NCI-H128 (cell line): ENCODE measurements at regions not wholly inside any gene's neighbourhood (a gene's known extent, or its start where the extent isn't known, plus 50 kb on each side); places are given as distances from the start of the nearest gene placed in this dataset.
"Not testable (repeated sequence)": the region's sequence is repeated elsewhere in the genome, so short reads cannot be mapped to it uniquely, and the experiment has no call there.

ENCODE experiments used
- DNase-seq: peaks from one replicate; lab custom pipeline; 2025; ENCODE audit not compliant: unreplicated experiment; lab: John Stamatoyannopoulos, UW

DNA sequence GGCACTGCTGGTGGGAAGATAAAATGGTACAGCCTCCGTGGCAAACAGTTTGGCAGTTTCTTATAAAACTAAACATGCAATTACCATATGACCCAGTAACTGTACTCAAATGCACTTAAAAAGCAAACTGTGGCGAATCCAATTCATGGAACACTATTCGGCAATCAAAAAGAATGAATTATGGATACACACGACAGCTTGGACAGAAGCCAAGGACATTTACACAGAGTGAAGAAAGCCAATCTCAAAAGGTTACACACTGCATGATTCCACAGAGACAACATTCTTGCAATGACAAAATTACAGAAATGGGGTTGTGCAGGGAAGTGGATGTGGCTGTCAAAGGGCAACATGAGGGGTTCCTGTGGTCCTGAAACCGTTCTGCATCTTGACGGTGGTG is 122.1 kb upstream of the IQSEC1 start:
- no peak for DNase-seq

DNA sequence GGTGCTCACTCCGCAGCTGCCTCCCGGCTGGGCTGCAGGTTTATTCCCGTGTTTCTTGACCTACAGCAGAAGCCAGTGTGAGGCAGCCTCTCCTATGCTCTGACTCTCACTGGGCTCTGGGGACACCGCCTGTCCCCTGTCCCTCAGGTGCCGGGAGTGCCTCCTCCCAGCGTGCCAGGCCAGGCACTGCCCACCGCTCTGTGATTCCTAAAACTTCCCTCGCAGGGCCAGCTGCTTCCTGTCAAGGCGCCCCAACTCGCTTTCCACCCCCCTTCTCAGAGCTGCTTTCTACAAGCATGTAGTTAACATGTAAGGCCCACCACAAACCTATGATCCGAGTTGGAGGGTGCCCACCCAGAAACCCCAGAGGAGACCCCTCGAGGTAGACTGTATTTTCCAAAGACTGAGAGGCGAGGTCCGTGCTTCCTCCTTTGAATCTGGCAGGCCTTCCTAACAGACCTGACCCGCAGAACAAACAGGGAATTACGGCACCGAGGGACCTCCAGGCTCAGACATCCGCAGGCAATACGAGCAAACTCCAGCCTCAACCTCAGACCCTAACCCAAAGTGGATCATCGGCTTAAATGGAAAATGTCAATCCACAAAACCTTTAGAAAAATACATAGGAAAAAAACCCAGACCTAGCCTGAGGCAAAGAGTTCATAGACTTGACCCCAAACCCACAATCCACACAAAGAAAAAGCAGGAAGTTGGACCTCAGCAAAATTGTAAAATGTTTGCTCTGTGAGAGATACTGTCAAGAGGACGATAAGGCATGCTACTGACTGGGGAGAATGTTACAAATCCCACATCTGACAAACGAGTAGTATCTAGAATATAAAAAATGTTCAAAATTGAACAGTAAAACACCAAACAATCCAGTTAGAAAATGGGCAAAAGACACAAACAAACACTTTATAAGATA is 121.3 kb upstream of the IQSEC1 start:
- no peak for DNase-seq

DNA sequence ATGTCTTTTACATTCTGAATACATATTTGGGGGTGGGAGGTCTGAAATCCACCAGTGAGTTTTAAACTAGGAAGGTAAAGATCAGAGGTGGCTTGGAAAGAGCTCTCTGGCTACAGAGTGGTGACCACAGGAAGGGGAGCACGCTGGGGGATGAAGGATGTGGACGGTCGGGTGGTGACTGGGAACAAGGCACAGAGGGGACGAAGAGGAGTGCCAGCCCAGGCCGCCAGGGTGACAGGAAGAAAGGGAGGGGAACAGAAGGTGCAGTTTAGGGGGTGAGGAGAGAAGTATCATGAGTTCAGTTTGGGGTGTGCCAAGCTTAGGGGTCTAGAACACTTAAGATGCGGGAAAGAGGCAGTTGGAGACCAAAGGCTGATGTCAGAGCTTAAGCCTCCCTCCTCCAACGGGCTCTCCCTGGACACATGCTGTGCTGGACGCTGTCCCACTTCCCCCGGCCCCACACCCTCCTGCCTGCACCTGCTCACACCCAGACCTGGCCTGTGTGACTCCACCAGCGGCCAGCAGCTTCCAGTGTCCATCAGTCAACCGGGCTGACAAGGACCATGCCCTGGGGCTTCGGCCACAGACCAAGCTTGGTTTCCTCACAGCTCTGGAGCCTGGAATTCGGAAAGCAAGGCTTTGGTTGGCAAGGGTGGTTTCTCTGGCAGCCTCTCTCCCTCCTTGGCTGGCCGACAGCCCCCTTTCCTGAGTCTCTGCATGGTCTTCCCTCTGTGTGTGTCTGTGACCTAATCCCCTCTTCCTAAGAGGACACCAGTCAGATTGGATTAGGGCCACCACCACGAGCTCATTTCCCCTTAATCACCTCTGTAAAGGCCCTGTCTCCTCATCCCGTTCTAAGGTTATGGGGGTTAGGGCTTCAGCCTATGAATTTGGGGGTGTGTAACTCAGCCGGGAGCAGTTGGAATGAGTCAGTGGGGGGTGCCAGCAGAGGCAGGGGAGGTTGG is 120.4 kb upstream of the IQSEC1 start:
- no peak for DNase-seq

DNA sequence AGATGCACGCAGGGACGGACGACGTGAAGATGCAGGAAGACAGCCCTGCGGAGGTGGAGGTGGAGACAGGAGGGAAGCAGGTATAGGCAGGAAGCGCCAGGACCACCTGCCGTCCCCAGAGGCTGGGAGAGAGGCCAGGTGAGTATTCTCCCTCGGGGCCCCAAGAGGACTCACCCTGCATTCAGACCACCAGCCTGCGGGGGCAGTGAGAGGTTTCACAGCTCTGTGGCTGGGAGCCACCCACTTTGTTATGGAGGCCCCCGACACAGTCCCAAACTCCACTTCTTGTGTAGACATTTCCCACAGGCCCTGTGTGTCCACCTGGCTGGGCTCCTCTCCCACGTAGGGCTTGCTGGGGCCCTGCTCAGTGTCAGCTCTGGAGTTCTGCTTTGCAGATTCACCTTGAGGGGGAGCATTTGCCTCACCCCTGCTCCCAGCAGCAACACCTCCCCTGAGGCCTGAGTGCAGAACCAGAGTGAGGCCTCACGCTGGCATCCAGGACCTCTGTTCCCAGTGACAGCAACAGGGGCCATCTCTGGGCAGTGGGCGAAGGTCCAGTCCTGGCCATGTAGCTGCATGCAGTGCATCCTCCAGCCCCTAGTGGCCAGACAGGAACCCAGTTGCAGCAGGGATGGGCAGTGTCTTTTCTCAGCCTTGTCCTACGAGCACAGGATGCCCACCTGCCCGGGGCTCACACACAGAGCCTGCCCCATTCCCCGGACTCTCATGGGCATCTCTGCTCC is 119.4 kb upstream of the IQSEC1 start:
- no peak for DNase-seq

DNA sequence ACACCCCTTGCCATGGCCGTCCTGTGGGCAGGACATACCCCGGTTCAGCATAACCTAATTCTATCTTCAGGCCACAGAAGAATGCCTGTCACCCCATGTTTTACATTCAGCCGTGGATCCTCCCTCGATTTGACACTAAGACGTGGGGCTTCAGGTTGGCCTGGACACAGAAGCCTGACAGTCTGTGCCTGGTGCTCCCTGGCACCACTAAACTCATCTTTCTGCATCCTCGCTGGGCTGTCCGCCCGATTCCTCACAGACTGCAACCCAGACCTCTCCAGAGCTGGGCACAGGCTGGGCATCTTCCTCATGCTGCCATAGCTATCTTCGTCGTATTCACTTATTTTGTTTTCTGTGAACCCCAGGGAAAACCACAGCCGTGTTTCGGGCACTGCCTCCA is 117.8 kb upstream of the IQSEC1 start:
- no peak for DNase-seq

DNA sequence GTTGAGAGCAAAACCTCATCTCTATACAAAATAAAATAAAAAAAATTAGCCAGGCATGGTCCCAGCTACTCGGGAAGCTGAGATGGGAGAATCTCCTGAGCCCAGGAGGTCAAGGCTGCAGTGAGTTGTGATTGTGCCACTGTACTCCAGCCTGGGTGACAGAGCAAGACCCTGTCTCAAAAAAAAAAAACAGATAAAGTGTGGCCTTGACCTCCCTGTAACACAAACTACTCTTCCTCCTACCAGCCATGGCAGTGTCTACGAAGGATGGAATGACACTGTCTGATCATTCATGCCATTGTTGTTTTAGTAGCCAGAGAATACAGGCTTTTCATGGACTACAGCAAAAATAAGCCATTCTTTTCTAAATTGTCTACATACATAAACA is 117.1 kb upstream of the IQSEC1 start:
- no peak for DNase-seq

DNA sequence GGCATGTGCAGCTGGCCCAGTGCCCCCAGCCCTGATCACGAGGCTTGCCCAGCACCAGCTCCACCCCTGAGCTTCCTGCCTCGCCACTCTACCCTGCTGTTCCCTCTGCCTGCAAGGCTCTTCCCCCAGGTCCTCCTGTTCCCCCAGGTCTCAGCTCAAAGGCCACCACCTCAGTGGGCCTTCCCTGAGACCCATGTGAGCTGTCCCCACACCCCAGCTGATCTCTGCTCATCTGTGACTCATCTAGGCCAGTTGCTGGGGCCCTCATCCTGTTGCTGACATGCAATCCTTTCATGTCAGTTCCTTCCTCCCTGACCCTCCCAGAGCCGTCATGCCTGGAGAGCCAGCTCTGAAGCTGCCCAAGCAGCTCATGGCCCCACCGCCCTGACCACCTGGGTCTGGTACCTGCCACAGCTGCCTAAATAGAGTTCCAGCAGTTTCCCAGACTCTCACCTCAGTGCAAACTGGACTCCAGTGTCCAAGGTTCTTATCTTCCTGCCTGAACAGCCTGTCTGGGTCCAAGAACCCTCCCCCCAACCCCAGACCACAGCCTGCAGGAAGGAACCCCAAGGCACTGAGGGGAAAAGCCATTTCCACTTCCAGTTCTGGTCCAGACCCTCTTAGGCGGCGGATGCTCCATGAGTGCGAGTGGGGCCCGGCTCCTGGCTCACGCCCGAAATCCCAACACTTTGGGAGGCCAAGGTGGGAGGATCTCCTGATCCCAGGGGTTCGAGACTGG is 116.6 kb upstream of the IQSEC1 start:
- no peak for DNase-seq

DNA sequence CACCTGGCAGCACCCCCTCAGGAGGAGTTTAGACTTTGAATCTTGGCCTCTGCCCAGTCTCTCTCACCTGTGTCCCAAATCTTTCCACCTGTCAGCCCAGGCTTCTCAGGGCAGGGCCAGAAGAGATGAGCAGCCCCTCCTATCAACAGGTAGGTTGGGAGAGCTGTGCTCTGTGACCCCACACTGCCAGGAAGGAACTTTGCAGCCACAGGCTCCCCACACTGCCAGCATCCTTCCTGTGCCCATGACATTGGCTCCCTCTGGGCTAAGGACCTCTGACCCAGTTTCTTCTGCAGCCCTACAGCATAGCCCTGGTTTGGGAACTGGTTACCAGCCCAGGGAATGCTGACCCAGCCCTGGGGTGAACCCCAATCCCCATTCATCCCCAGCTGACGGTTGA is 115.7 kb upstream of the IQSEC1 start:
- no peak for DNase-seq

DNA sequence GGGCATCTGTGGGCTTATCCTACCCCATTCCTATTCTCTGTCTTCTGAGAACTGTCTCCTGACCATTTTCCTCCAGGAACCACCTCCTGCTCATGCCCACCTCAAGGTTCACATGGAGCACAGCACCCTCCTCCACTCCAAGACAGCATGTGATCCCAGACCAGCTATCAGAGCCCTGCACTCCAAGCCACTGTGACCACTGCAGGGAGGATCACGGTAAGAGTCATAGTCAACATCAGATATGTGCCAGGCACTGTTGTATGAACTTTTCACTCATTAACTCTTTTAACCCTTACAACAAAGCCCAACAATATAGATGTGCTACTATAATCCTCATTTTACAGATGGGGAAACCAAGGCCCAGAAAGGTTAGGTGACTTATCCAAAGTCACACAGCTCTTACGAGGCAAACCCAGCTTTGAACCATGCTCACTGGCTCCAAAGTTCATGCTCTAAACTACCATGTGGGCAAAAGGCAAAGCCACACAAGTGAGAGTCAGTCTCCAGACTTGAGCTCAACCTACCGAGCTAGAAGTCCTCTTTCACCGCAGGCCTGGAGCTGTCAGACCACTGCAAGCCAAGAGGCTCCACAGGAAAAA is 115.1 kb upstream of the IQSEC1 start:
- DNase-seq: no peak

DNA sequence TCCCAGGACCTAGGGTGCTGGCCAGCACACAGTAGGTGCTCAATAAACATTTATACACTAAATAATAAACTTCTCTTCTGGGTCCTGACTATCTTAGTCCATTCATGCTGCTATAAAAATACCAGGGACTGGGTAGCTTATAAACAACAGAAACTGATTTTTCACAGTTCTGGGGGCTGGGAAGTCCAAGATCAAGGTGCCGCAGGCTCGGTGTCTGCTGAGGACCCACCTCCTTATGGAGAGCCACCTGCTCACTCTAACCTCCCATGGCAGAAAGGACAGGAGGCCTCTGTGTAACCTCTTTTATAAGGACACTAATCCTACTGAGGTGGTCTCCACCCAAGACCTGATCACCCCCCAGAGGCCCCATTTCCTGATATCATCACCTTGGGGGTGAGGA is 114.4 kb upstream of the IQSEC1 start:
- no peak for DNase-seq

DNA sequence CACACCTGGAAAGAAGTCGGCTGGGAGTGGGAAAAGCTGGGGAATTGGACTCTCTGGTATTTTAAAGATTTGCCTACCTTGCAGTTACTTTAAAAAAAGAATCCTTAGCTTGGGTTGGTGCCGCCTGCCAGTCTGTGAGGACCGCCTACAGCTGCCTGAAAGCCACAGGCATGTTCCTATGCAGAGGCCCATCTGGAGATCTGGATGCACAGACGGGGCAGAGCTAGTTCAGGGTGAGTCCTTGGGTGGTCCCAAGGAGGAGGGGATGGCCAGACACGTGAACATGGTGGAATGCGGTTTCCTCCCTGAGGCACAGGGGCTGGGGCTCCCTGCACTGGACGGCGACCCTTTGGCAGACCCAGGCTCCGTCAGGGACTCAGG is 113.2 kb upstream of the IQSEC1 start:
- no peak for DNase-seq

DNA sequence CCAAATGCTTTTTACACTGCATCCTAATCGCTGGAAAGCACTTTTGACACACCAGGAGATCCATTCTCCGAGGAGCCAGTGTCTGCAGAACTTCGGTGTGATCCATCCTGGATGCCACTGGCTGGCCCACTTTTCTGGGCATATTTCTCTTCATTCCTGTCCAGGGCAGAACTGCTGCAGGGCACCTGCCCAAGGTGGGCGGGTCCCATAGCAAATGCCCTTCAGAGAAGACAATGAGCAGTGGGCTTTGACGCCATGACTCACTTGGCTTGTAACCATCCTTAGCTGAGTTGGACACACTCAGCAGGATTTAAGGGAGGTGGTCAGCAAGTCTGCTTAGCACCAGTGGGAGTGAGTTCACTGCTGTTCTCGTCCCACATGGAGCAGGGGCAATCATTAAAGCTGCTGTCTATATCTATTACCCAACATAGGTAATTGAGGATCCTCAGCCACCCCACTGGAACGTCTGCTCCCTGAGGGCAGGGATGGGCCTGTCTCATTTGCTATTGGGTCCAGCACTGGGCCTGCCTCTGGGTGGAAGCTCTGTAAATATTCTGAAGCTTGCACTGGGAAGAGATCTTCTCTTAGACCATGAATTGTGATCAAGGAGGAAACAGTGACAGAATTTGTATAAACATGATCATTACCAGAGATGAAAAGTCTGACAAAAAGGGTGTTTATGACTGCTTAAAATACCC is 112.7 kb upstream of the IQSEC1 start:
- no peak for DNase-seq

DNA sequence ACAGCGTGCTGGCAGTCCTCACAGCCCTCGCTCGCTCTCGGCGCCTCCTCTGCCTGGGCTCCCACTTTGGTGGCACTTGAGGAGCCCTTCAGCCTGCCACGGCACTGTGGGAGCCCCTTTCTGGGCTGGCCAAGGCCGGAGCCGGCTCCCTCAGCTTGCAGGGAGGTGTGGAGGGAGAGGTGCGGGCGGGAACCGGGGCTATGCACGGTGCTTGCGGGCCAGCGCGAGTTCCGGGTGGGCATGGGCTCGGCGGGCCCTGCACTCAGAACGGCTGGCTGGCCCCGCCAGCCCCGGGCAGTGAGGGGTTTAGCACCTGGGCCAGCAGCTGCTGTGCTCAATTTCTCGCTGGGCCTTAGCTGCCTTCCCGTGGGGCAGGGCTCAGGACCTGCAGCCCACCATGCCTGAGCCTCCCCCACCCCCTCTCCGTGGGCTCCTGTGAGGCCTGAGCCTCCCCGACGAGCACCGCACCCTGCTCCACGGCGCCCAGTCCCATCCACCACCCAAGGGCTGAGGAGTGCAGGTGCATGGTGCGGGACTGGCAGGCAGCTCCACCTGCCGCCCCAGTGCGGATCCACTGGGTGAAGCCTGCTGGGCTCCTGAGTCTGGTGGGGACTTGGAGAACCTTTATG is 106.5 kb upstream of the IQSEC1 start:
- not testable (repeated sequence) for DNase-seq

DNA sequence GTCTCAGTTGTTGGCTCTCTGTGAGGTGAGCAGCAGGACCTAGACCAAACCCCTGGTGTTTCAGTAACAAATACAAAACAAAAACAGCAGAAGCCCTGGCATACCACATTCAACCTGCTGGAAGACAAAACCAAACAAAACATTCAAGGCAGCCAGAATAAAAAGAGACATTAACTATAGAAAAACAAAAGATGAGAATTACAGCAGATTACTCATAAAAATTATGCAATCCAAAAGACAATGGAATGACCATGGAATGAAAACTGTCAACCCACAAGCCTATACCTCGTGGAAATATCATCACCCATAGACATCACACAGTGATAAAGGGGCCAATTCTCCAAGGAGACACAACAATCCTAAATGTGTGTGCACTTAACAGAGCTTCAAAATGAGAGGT is 106.0 kb upstream of the IQSEC1 start:
- DNase-seq: no peak

DNA sequence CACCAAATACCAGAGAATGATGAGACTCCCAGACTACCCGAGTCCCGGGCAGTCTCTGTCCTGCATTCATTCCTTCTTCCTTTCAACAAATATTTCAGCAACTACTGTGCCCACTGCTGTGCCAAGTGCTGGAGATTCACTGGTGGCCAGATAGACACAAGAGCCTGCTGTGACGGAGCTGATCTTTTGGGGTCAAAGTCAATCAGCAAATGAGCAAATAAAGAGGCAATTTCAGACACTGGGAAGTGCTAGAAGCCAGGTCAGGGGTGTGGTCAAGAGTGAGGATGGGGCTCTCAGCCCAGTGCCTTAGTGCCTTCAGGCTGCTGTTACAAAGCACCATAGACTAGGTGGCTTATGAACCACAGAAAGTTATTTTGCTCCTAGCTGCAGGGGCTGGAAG is 104.9 kb upstream of the IQSEC1 start:
- no peak for DNase-seq

DNA sequence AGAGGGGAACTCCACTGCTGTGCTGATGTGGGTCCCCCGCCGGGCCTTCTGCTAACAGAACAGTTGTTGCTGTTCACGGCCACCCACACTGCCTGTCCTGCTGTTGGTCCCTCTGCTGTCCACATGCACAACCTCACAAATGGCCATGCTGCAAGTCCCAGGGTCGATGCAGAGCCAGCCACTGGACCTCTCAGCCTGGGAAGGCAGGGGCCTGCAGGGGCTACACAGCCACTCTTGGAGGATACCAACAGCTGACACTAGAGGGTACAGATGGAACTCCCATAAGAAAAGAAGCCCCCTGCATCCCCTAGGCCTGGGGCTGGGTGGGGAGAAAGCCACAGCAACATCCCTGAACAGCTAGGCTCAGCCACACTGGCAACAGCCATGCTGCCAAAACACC is 104.4 kb upstream of the IQSEC1 start:
- no peak for DNase-seq

DNA sequence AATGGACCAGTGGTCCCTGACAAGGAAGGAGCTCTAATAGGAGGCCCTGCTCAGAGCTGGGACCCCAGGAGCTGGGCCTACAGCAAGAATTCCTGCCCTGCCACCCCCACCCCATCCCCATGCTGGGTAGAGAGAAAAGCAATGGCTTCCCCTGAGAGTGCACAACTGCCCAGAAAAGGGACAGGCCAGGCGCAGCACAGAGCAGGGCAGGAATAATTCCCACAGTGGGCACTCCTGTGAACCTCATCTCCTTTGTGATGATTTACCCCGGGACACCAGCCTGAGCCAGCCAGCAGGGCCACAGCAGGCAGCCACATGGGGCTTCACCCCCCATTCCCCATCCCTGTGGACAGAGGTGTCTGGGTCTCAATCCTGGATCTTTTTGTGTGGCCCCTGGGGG is 104.0 kb upstream of the IQSEC1 start:
- no peak for DNase-seq

DNA sequence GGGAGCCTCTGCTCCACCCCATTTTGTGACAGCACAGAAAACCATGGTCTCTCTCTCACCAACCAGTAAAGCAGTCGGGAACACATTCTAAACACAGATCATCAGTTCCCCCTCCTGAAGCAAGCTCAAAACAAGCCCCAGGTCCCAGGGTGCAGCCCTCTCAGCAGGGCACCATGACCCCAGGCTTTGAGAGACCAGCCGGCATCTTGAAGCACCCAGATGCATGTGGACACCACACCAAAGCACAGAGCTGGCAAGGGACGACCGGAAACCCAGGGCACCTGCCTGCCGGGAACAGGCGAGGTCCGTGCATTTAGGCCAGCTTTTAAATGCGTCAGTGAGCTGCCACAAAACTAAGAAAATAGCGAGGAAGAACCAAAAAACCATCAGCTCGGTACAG is 103.2 kb upstream of the IQSEC1 start:
- DNase-seq: no peak

DNA sequence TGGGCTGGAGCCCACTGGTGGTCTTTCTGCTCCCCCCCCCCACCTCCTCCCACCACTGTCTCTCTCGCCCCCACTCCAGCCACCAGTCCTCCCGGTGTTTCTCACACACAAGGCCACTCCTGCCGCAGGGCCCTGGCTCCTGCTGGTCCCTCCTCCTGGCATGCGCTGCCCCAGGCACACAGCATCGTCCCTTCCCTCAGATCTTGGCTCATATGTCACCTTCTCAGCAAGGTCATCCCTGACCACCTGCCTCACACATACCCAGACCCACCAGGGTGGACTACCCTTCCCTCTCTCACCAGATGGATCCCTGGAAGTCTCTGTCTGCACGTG is 101.5 kb upstream of the IQSEC1 start:
- DNase-seq: no peak
